Thyroid gland (tissue), 4 donors: ENCODE measurements at regions not wholly inside any gene's neighbourhood (a gene's known extent, or its start where the extent isn't known, plus 50 kb on each side); places are given as distances from the start of the nearest gene placed in this dataset. TPM values are rescaled to one million over a fixed set of nuclear protein-coding genes. Genes with fewer than 3 reads are reported as not detected.

Experiments
- DNase-seq, 2 donors: peaks; one replicate each; pipeline ENCODE4 v3.0.0-alpha.2; 2019
- H3K27ac ChIP-seq, 3 donors: fragments of 200-600 bp; sonication (generic); 1 replicate in 2 of 3; 2 replicates in 1 of 3; pipeline ENCODE4 v1.5.1; 2016 to 2019; ENCODE audit warnings: mild to moderate bottlenecking in 1 of 3, moderate library complexity in 1 of 3
- H3K27me3 ChIP-seq: fragments of 200-600 bp; sonication (generic); one replicate; pipeline ENCODE4 v1.5.1; 2019
- H3K36me3 ChIP-seq, 2 donors: fragments of 200-600 bp; sonication (generic); one replicate each; pipeline ENCODE4 v1.5.1; 2016 to 2019
- H3K4me1 ChIP-seq, 2 donors: fragments of 200-600 bp; sonication (generic); one replicate each; pipeline ENCODE4 v1.5.1; 2017 to 2019
- H3K4me3 ChIP-seq, 3 donors: fragments of 200-600 bp; sonication (generic); replicated peaks in 1 of 3; 1 replicate in 2 of 3; 2 replicates in 1 of 3; pipeline ENCODE4 v1.5.1; 2016; ENCODE audit warnings: mild to moderate bottlenecking in 1 of 3
- H3K9me3 ChIP-seq: fragments of 200-600 bp; sonication (generic); one replicate; pipeline ENCODE4 v1.5.1; 2017
- POLR2A ChIP-seq, 2 donors: fragments of 450-650 bp; IDR thresholded peaks; one replicate each; pipeline ENCODE4 v1.6.1; 2017; ENCODE audit warnings: antibody characterized with exemption in 2 of 2, mild to moderate bottlenecking in 2 of 2, moderate library complexity in 1 of 2
- WGBS, 2 donors: methylation state at CpG; one replicate each; pipeline ENCODE4 v1.1.5; 2017; 5-methylcytosine and 5-hydroxymethylcytosine counted together
- intact Hi-C: fragments of 100-400 bp; cut with DNase I; formaldehyde crosslinking; loops from one replicate; pipeline ENCODE4 v1.15.1; 2023
- small RNA-seq: library from RNA; depleted of rRNA; stranded (forward); fragments of <200 nt; gene quantifications from one replicate; pipeline ENCODE3, GENCODE V24; 2016
- TF ChIP-seq, protein P1 (sequence below), 6 experiments: fragments of 200-600 bp in 3 of 6; fragments of 450-650 bp in 3 of 6; sonication (generic) in 3 of 6; IDR thresholded peaks; one replicate each; pipeline ENCODE4 v1.5.1; 2016 to 2019; ENCODE audit warnings: antibody characterized with exemption in 6 of 6, mild to moderate bottlenecking in 2 of 6, inconsistent platforms in 1 of 6, moderate library complexity in 1 of 6

DNA sequence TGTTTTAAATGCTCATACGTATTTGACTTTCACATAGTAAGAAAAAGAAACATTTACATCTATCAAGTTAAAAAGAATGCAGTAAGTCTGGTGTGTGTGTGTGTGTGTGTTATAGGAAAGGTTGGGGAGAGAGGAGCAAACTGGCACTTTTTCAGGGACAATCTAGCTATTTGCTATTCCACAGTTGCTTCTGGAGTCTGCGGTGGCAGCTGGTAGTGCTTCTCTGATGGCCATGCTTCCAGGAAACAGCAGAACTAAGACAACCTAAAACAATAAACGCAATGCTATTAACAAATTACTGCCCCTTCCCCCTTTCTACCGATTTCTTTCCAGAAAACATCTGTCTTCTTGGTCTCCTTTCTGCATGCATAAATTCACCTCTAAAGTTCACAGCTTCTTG lies 70.0 kb upstream of the CDH10 start:
- Histone ChIP-seq H3K27ac (no peak overlapping the region), H3K4me3 (no peak overlapping the region), H3K4me1 (no peaks in the 10 kb centered on the region), H3K9me3 (no peaks in the 10 kb centered on the region), H3K36me3 (no peaks in the 10 kb centered on the region), H3K27me3 (no peaks in the 10 kb centered on the region)
- 69 to 71% methylated on average over 4 of the region's 4 CpGs for WGBS, 2 donors
- intact Hi-C loops: no loop called here
- no peak for DNase-seq
- no peak for TF ChIP-seq POLR2A (IDR thresholded peaks at IDR 0.05)
- TF ChIP-seq, protein P1, sequence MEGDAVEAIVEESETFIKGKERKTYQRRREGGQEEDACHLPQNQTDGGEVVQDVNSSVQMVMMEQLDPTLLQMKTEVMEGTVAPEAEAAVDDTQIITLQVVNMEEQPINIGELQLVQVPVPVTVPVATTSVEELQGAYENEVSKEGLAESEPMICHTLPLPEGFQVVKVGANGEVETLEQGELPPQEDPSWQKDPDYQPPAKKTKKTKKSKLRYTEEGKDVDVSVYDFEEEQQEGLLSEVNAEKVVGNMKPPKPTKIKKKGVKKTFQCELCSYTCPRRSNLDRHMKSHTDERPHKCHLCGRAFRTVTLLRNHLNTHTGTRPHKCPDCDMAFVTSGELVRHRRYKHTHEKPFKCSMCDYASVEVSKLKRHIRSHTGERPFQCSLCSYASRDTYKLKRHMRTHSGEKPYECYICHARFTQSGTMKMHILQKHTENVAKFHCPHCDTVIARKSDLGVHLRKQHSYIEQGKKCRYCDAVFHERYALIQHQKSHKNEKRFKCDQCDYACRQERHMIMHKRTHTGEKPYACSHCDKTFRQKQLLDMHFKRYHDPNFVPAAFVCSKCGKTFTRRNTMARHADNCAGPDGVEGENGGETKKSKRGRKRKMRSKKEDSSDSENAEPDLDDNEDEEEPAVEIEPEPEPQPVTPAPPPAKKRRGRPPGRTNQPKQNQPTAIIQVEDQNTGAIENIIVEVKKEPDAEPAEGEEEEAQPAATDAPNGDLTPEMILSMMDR (IDR thresholded peaks at IDR 0.05): no peak

DNA sequence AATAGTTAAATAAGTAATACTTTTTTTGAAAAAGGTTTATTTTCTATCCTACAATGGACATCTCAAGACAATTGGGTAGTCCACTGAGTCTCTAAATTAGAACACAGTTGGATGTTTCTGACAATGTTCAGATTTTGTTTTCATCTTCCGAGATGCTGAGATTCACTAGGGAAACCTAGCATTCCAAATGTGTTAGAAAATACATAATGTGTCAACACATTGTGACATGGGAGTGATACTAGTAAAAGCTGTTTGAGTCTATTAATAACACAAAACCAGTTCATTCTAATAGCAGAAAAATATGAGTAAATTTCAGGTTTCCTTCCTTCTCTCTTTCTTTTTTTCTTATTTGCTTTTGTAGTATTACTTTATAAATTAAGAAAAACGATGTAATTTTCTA lies 68.2 kb upstream of the CDH10 start:
- no peak overlapping the region for H3K4me3 ChIP-seq
- H3K36me3 ChIP-seq: no peaks in the 10 kb centered on the region
- 29 to 41% methylated on average over 2 of the region's 2 CpGs for WGBS, 2 donors
- intact Hi-C loops: no loop called here
- TF ChIP-seq POLR2A (IDR thresholded peaks at IDR 0.05): no peak
- TF ChIP-seq, protein P1 (IDR thresholded peaks at IDR 0.05): no peak
- no peaks in the 10 kb centered on the region for H3K27me3 ChIP-seq
- no peaks in the 10 kb centered on the region for H3K4me1 ChIP-seq
- H3K27ac ChIP-seq: no peak overlapping the region
- H3K9me3 ChIP-seq: no peaks in the 10 kb centered on the region
- no peak for DNase-seq

DNA sequence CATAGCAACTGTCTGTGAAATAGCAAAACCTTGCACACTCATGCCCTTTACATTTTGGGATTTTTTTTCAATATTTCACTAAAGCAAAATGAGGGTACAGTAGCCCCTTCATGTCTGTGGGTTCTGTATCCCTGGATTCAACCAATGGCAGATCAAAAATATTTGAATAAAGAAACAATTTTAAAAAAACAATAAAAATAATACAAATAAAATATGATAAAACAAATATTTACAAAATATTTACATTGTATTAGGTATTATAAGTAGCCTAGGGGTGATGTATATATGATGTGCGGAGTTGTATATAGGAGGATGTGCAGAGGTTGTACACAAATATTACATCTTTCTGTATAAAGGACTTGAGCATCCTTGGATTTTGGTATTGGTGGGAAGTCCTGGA lies 67.3 kb upstream of the CDH10 start:
- no peaks in the 10 kb centered on the region for H3K27me3 ChIP-seq
- no peaks in the 10 kb centered on the region for H3K4me1 ChIP-seq
- TF ChIP-seq, protein P1 (IDR thresholded peaks at IDR 0.05): no peak
- no peak for TF ChIP-seq POLR2A (IDR thresholded peaks at IDR 0.05)
- H3K9me3 ChIP-seq: no peaks in the 10 kb centered on the region
- no peak for DNase-seq
- H3K4me3 ChIP-seq: no peak overlapping the region
- no peaks in the 10 kb centered on the region for H3K36me3 ChIP-seq
- WGBS, 2 donors: 95% methylated on average over 1 of the region's 1 CpG
- no peak overlapping the region for H3K27ac ChIP-seq
- intact Hi-C loops: no loop called here

DNA sequence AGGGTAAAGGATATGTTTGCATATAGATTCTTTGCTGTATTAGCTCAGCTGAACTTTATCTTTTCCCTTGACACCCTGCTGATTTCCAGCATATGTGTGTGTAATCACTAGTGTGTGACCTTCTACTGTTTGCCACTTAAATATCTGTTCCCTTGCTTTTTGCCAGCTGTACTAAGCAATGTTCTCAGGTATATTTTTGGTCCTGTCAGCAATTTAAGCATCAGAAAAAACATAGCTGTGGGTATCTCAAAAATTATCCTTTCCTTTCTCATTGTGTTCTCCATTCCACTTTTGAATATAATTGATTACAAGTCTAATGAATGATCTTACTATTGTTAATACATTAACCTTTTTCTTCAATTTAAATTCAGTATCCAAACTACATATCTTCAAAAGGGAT lies 59.2 kb upstream of the CDH10 start:
- DNase-seq: no peak
- H3K4me3 ChIP-seq: no peak overlapping the region
- no peaks in the 10 kb centered on the region for H3K4me1 ChIP-seq
- no peaks in the 10 kb centered on the region for H3K36me3 ChIP-seq
- TF ChIP-seq, protein P1 (IDR thresholded peaks at IDR 0.05): no peak
- intact Hi-C loops: no loop called here
- no peaks in the 10 kb centered on the region for H3K27me3 ChIP-seq
- no peak overlapping the region for H3K27ac ChIP-seq
- H3K9me3 ChIP-seq: no peaks in the 10 kb centered on the region

Small RNA genes lying in the stretch of these regions (small RNA-seq; reads per million reads assigned to genes)
- gene AC022140.2: not detected
- not detected for gene AC106754.2
- not detected for gene BTG4P1
- gene RF00019: not detected
- not detected for gene RF00070
- gene RNU6-374P: not detected
